ENCODE measurements at regions not wholly inside any gene's neighbourhood (a gene's known extent, or its start where the extent isn't known, plus 50 kb on each side); places are given as distances from the start of the nearest gene placed in this dataset.

DNA sequence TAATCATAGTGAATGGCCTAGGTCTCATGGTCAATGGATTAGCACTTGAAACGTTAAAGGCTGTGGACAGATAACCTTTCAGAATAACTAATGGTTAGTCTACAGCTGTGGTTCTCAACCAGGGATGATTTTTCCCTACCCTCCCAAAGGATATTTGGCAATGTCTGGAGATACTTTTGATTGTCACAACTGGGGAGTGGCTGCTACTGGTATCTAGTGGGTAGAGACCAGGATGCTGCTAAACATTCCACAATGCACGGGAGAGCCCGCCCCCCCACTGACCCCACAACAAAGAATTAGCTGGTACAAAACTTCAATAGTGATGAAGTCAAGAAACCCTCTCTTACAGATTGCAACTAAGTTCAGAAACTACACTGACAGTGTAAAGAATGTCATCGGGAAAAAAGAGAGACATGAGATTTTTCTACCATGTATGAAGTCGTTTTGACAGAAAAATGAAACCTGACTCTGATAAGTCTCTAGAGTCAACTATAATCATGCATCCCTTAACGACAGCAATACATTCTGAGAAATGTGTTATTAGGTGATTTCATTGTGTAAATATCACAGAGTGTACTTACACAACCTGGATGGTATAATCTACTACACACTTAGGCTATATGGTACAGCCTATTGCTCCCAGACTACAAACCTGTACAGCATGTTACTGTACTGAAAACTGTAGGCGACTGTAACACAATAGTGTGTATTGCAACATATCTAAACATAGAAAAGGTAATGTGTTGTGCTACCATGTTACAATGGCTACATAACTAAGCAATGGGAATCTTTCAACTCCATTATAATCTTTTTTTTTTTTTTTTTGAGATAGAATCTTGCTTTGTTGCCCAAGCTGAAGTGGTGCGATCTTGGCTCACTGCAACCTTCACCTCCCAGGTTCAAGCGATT lies 49.7 kb upstream of the PRDX6 start:
- DNase-seq, result no peak
- no peak for ATAC-seq (ENCODE audit: insufficient read depth, low FRiP score)
- Histone ChIP-seq H3K9ac (ENCODE audit: insufficient read depth in 1 of 2, low read length in 2 of 2) (no peak overlapping the region), H3K27me3 (ENCODE audit: control insufficient read depth in 3 of 3, insufficient read depth in 3 of 3, low read length in 2 of 3) (no peaks in the 10 kb centered on the region), H3K9me3 (ENCODE audit: control insufficient read depth in 4 of 4, insufficient read depth in 3 of 4, low read length in 3 of 4) (no peaks in the 10 kb centered on the region), H3K4me3 (no peak overlapping the region), H3K4me1 (ENCODE audit: control insufficient read depth in 5 of 5, insufficient read depth in 5 of 5, low read length in 5 of 5) (peaks cover 0 to 27% (median 5%) of the 10 kb centered on the region in 5 donors), H3K27ac (ENCODE audit: low read depth in 1 of 2, low read length in 1 of 2) (no peak overlapping the region), H3K36me3 (ENCODE audit: control insufficient read depth in 4 of 4, insufficient read depth in 4 of 4, low read length in 4 of 4) (peaks cover 0 to 6% (median 0%) of the 10 kb centered on the region in 4 donors)
- WGBS, 2 donors, result 73 to 74% methylated on average over 9 of the region's 9 CpGs
- TF ChIP-seq, protein P1, sequence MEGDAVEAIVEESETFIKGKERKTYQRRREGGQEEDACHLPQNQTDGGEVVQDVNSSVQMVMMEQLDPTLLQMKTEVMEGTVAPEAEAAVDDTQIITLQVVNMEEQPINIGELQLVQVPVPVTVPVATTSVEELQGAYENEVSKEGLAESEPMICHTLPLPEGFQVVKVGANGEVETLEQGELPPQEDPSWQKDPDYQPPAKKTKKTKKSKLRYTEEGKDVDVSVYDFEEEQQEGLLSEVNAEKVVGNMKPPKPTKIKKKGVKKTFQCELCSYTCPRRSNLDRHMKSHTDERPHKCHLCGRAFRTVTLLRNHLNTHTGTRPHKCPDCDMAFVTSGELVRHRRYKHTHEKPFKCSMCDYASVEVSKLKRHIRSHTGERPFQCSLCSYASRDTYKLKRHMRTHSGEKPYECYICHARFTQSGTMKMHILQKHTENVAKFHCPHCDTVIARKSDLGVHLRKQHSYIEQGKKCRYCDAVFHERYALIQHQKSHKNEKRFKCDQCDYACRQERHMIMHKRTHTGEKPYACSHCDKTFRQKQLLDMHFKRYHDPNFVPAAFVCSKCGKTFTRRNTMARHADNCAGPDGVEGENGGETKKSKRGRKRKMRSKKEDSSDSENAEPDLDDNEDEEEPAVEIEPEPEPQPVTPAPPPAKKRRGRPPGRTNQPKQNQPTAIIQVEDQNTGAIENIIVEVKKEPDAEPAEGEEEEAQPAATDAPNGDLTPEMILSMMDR (IDR thresholded peaks at IDR 0.05; ENCODE audit: control extremely low read depth, extremely low read depth), result no peak

Data from lung (tissue), 11 donors.